ENCODE measurements at regions not wholly inside any gene's neighbourhood (a gene's known extent, or its start where the extent isn't known, plus 50 kb on each side); places are given as distances from the start of the nearest gene placed in this dataset.
"Not testable (repeated sequence)": the region's sequence is repeated elsewhere in the genome, so short reads cannot be mapped to it uniquely, and the experiment has no call there.

DNA sequence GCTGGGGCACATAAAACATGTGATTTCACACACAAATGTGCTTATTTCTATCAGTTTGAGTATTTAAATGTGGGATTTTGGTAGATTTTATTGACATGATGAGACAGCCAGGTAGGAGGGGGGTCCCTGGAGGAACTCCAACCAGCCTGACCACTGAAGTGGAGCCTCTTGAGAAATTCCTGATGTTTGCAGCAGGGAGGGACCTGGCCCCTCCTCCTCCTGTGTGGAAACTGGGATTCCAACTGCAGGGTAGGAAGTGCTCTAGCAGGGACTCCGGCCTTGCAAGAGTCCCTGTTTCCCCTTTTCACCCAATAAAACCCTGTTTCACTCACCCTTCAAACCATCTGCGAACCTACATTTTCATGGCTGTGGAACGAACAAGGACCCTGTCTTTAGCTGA is 2224.0 kb upstream of the AGA start:
- no peak for DNase-seq (ENCODE audit: low read depth in 2 of 2)

DNA sequence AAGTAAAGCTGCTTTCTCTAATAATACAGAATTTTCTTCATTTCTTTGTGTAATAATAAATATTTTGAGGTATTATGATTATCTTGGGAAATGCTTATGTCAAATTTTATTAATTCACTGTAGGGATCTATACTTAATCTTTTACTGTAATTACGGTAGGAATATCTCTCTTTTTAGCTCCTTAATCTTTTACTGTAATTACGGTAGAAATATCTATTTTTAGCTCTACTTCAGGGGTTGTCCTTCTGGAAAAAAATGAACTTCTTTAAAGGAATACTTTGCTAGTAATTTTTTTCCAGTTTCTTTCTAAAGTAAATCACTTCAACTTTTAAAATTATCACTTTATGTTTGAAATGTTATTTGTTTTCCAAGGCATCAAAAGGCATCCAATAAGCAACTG is 2229.4 kb upstream of the AGA start:
- DNase-seq (ENCODE audit: low read depth in 2 of 2) = no peak

DNA sequence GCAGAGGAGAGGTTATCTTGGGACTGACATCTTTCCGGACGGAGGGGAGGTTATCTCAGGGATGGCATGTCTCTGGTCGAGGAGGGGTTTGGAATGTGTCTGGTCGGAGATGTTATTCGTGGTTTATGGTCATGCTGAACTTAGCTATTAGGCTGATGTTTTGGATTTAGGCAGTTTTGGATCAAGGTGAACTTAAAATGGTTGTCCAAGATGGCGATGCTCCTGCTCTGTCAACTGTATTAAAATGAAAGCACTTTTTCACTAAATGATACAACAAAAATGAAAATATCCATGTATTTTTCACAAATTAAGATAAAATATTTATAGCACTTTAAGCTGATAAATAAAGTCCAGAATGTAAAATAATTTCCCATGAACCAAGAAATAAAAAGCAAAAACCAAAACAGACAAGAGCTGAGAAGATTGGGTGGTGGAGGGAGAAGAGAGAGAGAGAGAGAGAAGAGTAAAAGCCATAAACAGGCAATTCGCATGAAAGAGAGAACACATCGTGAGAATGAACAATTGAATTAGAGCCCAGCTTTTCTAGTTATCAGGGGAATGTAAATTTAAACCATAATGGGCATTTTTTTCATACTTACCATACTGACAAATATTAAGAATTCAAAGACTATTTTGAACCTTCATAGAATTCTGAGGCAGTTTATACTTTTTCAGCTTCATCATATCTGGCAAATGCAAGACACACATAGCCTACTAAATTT is 2236.0 kb upstream of the AGA start:
- no peak for DNase-seq (ENCODE audit: low read depth in 2 of 2)

DNA sequence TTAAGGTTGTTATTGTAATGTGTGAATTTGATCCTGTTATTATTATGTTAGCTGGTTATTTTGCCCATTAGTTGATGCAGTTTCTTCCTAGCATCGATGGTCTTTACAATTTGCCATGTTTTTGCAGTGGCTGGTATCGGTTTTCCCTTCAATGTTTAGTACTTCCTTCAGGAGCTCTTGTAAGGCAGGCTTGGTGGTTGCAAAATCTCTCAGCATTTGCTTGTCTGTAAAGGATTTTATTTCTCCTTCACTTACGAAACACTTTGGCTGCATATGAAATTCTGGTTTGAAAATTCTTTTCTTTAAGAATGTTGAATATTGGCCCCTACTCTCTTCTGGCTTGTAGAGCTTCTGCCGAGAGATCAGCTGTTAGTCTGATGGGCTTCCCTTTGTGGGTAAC is 2241.4 kb upstream of the AGA start:
- not testable (repeated sequence) for DNase-seq (ENCODE audit: low read depth in 2 of 2)

DNA sequence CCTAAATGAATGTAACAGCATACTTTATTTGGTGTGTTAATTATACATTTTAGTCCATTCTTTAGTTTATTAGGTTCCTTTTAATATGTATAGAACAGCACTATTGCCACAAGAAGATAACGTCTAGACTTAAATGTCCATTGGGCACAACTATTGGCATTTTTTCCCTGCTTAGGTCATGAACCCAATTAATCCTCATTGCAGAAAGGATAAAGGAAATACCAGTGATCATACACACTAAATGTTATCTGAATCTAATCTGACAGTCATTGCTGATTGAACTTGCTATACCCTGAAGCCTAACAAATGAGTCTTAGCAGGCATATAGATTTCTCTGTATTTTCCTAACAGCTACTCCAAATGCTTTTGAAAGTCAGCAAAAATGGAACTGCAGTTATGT is 2250.0 kb upstream of the AGA start:
- no peak for DNase-seq (ENCODE audit: low read depth in 2 of 2)

DNA sequence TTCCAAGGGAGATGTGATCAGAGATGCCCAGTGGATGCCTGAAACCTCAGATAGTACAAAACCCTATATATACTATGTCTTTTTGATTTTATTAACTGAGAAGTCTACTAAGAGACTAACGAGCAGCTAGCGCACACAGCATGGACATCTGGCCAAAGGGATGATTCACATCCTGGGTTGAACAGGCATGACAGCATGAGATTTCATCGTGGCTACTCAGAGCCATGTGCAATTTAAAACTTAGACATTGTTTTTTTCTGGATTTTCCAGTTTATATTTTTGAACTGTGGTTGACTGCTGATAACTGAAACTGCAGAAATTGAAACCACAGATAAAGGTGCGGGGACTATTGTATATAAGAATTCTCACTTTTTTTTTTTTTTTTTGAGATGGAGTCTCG is 2252.9 kb upstream of the AGA start:
- DNase-seq (ENCODE audit: low read depth in 2 of 2) = no peak

DNA sequence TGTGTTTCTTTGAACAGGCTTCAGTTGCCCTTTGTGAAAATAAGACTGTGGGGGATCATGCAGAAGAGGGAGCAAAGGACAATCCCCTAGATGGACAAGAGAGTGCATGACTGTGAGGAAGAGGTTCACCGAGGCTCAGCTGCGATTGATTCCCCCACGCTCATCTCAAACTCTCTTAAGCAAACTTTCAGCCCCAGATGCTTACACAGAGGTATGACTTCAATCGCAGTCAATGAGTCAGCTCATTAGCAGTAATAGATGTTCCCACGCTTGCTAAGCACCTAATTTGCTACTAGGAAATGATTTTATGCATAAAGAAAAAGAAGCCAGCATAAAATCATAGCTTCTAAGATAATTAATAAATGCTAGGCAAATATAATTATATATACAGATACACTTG is 2256.1 kb upstream of the AGA start:
- DNase-seq (ENCODE audit: low read depth in 2 of 2) = no peak

DNA sequence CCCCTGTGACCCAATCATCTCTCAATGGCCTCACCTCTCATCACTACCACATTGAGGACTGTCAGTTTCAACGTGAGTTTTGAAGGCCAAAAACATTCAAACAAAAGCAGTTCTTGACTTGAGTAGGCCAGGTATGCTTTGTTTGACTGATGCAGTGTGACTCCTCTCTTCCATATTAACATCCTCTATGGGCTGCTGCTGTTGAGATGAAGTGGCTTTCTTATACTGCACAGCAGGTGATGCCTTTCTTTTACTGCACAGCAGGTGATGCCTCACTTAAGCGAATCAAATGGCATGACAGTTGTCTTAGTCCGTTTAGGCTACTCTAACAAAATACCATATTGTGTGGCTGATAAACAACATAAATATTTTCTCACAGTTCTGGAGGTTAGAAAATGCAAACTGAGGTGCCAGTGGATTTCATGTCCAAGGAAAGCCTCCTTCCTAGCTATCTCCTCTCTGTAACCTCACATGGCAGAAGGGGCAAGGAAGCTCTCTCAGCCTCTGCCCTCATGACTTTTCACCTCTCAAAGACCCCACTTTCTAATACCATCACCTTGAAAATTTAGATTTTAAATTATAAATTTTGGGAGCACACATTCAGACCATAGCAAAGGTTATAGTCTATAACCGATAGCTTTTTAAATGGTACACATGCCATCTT is 2267.9 kb upstream of the AGA start:
- no peak for DNase-seq (ENCODE audit: low read depth in 2 of 2)

DNA sequence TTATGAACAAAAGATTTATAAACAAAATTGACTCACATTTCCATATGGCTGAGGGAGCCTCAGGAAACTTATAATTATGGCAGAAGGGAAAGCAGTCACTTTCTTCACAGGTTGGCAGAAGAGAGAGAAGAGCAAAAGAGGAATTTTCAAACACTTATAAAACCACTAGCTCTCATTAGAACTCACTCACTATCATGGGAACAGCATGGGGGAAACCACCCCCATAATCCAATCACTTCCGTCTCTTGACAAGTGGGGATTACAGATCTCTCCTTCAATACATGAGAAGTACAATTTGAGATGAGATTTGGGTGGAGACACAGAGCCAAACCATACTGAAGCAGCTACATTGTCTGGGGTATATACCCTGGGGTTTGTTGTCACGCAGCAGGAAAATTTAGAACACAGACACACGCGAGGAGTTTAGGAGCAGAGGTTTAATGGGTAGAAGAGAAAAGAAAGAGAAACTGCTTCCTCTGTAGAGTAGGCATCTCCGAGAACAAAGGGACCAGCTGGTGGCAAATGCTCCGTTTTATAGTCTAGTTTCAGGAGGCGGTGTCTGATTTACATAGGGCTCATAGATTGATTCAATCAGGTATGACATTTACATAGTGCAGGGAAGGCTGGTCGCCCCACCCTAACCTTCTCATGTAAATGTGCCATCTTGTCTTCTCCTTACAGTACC is 2277.7 kb upstream of the AGA start:
- no peak for DNase-seq (ENCODE audit: low read depth in 2 of 2)

DNA sequence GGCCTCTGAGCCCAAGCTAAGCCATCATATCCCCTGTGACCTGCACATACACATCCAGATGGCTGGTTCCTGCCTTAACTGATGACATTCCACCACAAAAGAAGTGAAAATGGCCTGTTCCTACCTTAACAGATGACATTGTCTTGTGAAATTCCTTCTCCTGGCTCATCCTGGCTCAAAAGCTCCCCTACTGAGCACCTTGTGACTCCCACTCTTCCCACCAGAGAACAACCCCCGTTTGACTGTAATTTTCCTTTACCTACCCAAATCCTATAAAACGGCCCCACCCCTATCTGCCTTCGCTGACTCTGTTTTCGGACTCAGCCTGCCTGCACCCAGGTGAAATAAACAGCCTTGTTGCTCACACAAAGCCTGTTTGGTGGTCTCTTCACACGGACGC is 2284.3 kb upstream of the AGA start:
- not testable (repeated sequence) for DNase-seq (ENCODE audit: low read depth in 2 of 2)

DNA sequence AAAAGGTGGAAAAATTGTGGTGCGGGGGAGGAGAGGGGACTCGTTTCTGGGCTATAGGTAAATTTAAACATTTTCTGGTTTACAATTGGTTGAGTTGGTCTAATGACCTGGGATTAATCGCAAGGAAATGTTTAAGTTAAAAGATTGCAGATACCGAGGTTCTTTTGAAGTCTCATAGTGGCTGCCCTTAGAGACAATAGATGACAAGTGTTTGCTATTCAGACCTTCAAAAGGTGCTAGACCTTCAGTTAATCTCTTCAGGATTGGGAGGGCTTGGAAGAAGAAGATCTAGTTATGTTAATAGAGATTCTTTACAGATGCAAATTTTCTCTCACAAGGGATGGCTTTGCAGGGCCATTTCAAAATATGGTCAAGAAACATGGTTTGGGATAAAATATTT is 2286.1 kb upstream of the AGA start:
- DNase-seq (ENCODE audit: low read depth in 2 of 2) = no peak

DNA sequence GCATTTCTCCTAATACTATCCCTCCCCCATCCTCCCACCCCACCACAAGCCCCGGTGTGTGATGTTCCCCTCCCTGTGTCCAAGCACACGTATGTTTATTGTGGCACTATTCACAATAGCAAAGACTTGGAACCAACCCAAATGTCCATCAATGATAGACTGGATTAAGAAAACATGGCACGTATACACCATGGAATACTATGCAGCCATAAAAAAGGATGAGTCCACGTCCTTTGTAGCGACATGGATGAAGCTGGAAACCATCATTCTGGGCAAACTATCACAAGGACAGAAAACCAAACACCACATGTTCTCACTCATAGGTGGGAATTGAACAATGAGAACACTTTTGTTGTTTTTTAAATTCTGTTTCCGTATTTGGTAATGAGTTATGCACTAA is 2294.6 kb upstream of the AGA start:
- not testable (repeated sequence) for DNase-seq (ENCODE audit: low read depth in 2 of 2)

DNA sequence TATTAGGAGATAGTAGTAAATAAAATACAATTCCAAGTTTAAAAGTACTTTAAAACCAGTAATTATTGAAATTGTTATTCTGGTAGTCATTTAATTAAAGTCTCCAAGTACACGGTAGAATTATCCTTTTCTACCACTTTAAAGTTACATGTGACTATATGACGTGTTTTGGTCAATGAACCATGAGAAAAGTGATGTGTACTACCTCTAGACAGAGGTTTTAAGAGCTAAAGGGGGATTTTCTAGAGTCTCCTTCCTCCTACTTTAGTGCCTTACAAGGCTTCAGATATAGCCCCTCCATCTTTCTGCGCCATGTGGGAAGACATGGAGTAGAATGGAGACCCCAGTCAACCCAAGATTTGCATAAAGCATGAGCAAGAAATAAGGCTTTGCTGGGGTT is 2296.6 kb upstream of the AGA start:
- no peak for DNase-seq (ENCODE audit: low read depth in 2 of 2)

DNA sequence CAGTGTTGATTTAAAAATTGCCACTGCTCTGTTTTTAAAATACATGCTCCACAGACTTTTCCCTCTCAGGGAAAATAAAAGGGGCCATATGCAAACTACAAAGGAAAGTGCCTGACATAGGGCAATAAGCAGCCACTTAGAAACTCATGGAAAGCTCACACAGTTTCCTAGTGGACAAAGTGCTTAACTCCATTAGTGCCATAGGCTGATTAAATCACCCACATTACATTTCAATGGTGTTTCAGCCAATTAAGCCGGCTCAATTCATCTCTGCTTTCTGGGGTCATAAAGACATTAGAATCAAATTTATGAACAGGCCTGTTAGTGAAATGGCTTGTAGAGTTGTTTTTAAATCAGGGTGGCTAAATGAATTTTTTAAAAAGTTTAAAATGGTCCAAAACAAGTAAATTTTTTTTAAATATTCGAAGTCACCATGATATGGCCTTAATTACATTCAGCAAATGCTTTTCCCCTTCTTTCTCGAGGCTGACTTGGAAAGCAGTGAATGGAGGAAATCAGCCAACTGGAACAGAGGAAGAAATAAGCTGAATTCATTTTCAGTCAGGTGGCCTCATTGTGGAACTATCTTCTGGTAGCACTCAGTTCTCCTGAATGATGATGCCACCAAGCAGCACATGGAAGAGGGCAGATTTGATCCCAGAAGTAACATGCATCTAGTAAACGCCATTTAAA is 2305.1 kb upstream of the AGA start:
- DNase-seq (ENCODE audit: low read depth in 2 of 2) = no peak

DNA sequence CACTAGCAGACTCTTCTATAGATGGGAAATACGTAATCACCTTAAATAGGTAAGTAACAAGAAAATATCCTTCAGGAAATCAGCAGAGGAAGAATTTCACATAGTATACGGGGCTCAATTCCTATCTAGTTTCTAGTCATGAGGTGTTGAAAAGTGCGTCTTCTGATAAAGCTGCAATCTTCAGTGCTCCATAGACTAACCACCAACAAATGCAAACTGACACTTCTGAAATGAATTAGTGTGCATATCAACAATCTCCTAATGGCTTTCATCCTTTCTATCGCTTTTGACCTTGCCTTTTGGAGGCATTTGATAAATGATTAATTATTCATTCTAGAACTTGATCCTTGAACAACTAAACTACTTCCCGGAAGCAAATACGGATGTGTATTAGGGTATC is 2306.6 kb upstream of the AGA start:
- no peak for DNase-seq (ENCODE audit: low read depth in 2 of 2)

DNA sequence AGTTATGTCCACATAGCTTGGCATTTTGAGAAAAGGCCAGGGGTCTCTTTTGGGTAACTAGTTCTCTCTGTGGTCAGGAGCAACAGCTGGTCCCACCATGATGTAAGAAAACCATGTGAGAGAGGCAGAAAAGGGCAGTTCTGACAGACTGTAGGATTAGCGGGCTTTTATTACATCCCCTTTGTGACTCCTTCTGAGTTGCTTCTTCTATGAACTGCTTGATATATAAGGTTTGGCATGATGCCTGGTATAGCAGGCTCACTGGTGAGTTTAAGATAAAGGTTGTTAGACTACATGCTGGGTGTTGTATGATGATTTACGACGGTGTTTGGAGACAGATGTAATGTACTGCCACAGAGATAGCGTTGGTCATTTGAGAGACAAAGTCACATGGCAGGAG is 2308.1 kb upstream of the AGA start:
- no peak for DNase-seq (ENCODE audit: low read depth in 2 of 2)

DNA sequence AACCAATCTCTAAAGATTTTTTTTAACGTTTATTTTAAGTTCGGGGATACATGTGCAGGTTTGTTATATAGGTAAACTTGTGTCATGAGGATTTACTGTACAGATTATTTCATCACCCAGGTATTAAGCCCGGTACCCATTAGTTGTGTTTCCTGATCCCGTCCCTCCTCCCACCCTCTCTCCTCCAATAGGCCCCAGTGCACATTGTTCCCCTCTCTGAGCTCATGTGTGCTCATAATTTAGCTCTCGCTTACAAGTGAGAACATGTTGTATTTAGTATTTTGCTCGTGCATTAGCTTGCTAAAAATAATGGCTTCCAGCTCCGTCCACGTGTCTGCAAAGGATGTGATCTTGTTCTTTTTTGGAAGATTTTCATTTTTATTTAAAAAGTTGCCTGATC is 2309.4 kb upstream of the AGA start:
- no peak for DNase-seq (ENCODE audit: low read depth in 2 of 2)

DNA sequence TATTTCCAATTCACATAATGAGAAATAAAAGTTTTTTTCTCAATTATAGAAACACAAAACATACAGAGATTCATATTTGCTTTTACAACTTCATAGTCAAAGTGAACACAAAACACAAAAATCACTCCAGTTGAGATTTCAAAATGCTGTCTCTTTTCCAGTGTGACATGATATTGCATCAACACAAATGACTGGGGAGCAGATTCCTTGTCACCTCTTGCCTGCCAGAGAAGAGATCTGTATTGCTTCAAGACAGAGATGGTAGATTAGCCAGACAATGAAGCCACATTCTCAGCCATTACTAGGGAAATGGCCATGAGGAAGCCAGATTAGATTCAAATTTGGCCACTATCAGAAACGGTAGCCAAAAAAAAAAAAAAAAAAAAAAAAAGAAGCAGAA is 2313.1 kb upstream of the AGA start:
- DNase-seq (ENCODE audit: low read depth in 2 of 2) = no peak

DNA sequence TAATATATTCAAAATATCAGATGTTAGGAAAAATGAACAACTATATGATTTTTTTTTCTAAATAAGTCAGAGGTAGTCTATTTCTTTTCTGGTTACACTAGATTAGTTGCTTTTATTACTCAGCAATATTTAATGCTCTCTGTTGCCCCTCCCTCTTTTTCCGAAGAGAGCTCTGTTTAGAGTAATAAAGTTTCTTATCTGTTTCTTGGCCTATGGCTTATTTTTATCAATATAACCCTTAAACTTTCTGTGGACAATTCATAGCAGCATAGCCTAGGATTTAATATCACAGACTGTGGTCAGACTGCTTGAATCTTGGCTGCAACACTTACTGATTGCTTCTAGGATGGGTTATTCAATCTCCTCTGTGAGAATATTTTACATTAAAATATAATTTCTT is 2315.4 kb upstream of the AGA start:
- no peak for DNase-seq (ENCODE audit: low read depth in 2 of 2)

DNA sequence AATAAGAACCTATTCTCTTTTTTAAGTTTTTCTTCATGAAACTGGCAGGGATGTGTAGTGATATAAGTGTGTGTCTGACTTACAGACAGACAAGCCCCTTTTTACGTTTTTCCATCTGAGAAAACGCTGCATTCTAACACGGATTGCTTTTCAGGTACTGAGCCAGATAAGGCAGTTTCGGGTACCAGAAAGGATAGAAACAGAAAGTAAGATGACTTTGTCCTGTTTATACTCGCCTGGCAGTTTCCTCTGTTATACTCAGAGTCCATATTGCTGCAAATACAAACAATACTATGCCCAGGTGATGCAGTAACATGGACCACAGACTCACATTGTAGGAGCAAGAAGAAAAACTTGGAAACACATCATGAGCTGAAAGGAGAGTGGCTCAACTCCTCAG is 2320.6 kb upstream of the AGA start:
- DNase-seq (ENCODE audit: low read depth in 2 of 2) = no peak

DNA sequence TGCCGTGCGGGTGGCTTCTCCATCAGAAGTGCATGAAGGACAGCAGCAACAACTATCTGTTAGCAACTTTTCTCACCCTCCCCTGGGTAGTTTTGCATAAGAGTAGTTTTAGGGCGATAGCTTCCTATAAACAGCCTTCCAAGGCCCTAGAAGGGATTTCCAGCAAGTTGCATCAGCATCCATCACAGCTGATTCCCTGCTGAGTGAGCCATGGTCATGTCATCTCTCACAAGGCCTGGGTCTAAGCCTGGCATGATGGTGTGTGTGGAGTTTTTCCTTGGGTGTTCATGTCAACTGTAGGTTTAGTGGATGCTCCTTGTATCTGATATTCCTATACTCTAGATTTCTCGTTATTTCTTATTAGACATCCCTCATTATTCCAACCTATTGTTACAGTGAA is 2324.7 kb upstream of the AGA start:
- no peak for DNase-seq (ENCODE audit: low read depth in 2 of 2)

DNA sequence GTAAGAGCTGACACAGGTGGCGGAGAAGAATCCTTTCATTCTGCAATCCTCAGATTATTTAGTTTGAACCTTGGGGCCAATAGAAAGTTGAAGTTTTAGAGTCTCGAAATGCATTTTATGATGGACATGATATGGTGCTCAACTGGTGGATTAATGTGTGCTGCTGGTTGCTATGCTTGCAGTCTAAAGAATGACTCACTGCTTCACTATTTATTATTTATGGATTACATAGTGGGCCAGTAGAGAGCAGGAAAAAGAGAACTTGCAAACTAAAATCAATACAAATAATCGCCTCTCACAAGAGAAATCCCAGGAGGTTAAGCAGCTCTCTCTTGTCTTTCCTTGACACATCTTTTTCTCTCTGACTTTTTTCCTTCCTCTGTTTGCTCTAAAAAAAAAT is 2326.8 kb upstream of the AGA start:
- DNase-seq (ENCODE audit: low read depth in 2 of 2) = no peak

DNA sequence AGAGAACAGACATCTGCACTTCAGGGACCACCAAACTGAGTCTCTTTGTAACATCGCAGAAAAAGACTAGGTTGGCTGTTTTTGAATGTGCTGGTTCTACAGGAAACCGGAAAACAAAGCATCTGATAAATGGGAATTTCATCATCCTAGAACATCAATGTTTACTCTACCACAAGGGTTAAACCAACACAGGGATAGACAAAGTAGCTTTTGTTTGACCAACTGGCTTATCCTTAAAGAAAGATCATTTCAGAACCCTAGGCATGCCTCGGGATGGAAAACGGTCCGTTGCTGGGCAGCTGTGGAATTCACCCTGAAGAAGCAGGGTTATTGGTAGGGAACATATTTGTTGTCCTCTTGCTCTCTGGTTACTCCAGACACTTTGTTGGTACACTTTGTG is 2355.5 kb upstream of the AGA start:
- DNase-seq (ENCODE audit: low read depth in 2 of 2) = no peak
